Prostate gland (tissue), 2 donors: ENCODE measurements at regions not wholly inside any gene's neighbourhood (a gene's known extent, or its start where the extent isn't known, plus 50 kb on each side); places are given as distances from the start of the nearest gene placed in this dataset.

Experiments used
- CTCF ChIP-seq, 4 experiments: fragments of 200-600 bp in 2 of 4; fragments of 450-650 bp in 2 of 4; sonication (generic) in 2 of 4; IDR thresholded peaks; 1 replicate in 3 of 4; 2 replicates in 1 of 4; pipeline ENCODE4 v1.5.1; 2016 to 2019; ENCODE audit warnings: antibody characterized with exemption in 4 of 4, mild to moderate bottlenecking in 2 of 4, moderate library complexity in 2 of 4
- POLR2AphosphoS5 ChIP-seq: sonication (generic); formaldehyde crosslinking; IDR thresholded peaks from one replicate; pipeline ENCODE4 v1.6.1; 2017; ENCODE audit warnings: antibody characterized with exemption

- TF ChIP-seq POLR2AphosphoS5: no peak
- no peak for TF ChIP-seq CTCF (IDR thresholded peaks at IDR 0.05)
Observed at GRCh38 chr6:98579941-98580340, 254.4 kb upstream of the POU3F2 start.
